ENCODE measurements at regions not wholly inside any gene's neighbourhood (a gene's known extent, or its start where the extent isn't known, plus 50 kb on each side); places are given as distances from the start of the nearest gene placed in this dataset.
A peak's percentile ranks its signal among the peaks of the same experiment; 100 is the strongest.

DNA sequence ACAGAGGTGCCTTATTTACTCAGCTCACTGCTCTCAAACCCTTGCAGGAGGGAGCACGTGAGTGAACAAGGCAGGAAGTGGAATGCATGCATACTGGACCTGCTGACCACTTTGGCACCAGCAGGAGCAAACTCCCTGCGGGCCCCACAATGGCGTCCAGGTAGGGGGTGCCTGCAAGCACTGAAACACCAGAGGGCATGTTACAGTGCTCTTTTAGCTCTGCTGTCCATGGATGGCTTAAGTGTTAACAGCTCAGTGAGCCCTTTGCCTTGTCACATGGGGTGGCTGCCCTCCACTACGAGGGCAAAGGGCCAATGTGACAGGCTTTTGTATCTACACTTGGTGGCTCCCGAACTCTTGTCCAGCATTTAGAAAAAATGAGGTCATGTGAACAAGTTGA is 199.5 kb upstream of the UGT8 start (continued):
- TF ChIP-seq, protein P1, sequence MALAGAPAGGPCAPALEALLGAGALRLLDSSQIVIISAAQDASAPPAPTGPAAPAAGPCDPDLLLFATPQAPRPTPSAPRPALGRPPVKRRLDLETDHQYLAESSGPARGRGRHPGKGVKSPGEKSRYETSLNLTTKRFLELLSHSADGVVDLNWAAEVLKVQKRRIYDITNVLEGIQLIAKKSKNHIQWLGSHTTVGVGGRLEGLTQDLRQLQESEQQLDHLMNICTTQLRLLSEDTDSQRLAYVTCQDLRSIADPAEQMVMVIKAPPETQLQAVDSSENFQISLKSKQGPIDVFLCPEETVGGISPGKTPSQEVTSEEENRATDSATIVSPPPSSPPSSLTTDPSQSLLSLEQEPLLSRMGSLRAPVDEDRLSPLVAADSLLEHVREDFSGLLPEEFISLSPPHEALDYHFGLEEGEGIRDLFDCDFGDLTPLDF (CRISPR knock-in tag; IDR thresholded peaks at IDR 0.05): no peak
- TF ChIP-seq, protein P2, sequence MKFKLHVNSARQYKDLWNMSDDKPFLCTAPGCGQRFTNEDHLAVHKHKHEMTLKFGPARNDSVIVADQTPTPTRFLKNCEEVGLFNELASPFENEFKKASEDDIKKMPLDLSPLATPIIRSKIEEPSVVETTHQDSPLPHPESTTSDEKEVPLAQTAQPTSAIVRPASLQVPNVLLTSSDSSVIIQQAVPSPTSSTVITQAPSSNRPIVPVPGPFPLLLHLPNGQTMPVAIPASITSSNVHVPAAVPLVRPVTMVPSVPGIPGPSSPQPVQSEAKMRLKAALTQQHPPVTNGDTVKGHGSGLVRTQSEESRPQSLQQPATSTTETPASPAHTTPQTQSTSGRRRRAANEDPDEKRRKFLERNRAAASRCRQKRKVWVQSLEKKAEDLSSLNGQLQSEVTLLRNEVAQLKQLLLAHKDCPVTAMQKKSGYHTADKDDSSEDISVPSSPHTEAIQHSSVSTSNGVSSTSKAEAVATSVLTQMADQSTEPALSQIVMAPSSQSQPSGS (CRISPR knock-in tag; IDR thresholded peaks at IDR 0.05; ENCODE audit: borderline replicate concordance, low read depth): no peak
- 0 out of 2 replicates have a peak, but pooled peaks have one; percentile 55 for TF ChIP-seq ETV6 (CRISPR knock-in tag; IDR thresholded peaks at IDR 0.05)
- TF ChIP-seq FOXK1 (CRISPR knock-in tag; IDR thresholded peaks at IDR 0.05): no peak; the same call in 1 of the 2 replicates
- TF ChIP-seq, protein P3, sequence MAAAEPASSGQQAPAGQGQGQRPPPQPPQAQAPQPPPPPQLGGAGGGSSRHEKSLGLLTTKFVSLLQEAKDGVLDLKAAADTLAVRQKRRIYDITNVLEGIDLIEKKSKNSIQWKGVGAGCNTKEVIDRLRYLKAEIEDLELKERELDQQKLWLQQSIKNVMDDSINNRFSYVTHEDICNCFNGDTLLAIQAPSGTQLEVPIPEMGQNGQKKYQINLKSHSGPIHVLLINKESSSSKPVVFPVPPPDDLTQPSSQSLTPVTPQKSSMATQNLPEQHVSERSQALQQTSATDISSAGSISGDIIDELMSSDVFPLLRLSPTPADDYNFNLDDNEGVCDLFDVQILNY (CRISPR knock-in tag; IDR thresholded peaks at IDR 0.05): no peak
- TF ChIP-seq ESRRA (CRISPR knock-in tag; IDR thresholded peaks at IDR 0.05; ENCODE audit: borderline replicate concordance): no peak
- no peak for TF ChIP-seq NFATC4 (CRISPR knock-in tag; IDR thresholded peaks at IDR 0.05)
- no peak for TF ChIP-seq TEAD4 (CRISPR knock-in tag; IDR thresholded peaks at IDR 0.05)
- TF ChIP-seq TEAD1 (CRISPR knock-in tag; IDR thresholded peaks at IDR 0.05): peak; percentile 78; the same call in 1 of the 2 replicates
- TF ChIP-seq GRHL2 (CRISPR knock-in tag; IDR thresholded peaks at IDR 0.05; ENCODE audit: insufficient replicate concordance, severe bottlenecking): no peak
- 0 out of 2 replicates have a peak, but pooled peaks have one; percentile 35 for TF ChIP-seq NR3C1 (CRISPR knock-in tag; conservative IDR thresholded peaks at IDR 0.05; ENCODE audit: low read depth)
- TF ChIP-seq, protein P4, sequence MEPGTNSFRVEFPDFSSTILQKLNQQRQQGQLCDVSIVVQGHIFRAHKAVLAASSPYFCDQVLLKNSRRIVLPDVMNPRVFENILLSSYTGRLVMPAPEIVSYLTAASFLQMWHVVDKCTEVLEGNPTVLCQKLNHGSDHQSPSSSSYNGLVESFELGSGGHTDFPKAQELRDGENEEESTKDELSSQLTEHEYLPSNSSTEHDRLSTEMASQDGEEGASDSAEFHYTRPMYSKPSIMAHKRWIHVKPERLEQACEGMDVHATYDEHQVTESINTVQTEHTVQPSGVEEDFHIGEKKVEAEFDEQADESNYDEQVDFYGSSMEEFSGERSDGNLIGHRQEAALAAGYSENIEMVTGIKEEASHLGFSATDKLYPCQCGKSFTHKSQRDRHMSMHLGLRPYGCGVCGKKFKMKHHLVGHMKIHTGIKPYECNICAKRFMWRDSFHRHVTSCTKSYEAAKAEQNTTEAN (CRISPR knock-in tag; IDR thresholded peaks at IDR 0.05): no peak
- no peak for TF ChIP-seq EMX1 (CRISPR knock-in tag; IDR thresholded peaks at IDR 0.05)
- TF ChIP-seq SP1 (CRISPR knock-in tag; conservative IDR thresholded peaks at IDR 0.05): no peak
- 0 out of 2 replicates have a peak, but pooled peaks have one; percentile 48 for TF ChIP-seq TP53 (CRISPR knock-in tag; IDR thresholded peaks at IDR 0.05)
- TF ChIP-seq, protein P5, sequence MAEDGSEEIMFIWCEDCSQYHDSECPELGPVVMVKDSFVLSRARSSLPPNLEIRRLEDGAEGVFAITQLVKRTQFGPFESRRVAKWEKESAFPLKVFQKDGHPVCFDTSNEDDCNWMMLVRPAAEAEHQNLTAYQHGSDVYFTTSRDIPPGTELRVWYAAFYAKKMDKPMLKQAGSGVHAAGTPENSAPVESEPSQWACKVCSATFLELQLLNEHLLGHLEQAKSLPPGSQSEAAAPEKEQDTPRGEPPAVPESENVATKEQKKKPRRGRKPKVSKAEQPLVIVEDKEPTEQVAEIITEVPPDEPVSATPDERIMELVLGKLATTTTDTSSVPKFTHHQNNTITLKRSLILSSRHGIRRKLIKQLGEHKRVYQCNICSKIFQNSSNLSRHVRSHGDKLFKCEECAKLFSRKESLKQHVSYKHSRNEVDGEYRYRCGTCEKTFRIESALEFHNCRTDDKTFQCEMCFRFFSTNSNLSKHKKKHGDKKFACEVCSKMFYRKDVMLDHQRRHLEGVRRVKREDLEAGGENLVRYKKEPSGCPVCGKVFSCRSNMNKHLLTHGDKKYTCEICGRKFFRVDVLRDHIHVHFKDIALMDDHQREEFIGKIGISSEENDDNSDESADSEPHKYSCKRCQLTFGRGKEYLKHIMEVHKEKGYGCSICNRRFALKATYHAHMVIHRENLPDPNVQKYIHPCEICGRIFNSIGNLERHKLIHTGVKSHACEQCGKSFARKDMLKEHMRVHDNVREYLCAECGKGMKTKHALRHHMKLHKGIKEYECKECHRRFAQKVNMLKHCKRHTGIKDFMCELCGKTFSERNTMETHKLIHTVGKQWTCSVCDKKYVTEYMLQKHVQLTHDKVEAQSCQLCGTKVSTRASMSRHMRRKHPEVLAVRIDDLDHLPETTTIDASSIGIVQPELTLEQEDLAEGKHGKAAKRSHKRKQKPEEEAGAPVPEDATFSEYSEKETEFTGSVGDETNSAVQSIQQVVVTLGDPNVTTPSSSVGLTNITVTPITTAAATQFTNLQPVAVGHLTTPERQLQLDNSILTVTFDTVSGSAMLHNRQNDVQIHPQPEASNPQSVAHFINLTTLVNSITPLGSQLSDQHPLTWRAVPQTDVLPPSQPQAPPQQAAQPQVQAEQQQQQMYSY (CRISPR knock-in tag; IDR thresholded peaks at IDR 0.05): no peak
- TF ChIP-seq, protein P6, sequence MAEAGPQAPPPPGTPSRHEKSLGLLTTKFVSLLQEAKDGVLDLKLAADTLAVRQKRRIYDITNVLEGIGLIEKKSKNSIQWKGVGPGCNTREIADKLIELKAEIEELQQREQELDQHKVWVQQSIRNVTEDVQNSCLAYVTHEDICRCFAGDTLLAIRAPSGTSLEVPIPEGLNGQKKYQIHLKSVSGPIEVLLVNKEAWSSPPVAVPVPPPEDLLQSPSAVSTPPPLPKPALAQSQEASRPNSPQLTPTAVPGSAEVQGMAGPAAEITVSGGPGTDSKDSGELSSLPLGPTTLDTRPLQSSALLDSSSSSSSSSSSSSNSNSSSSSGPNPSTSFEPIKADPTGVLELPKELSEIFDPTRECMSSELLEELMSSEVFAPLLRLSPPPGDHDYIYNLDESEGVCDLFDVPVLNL (CRISPR knock-in tag; IDR thresholded peaks at IDR 0.05; ENCODE audit: borderline replicate concordance, low read depth): no peak
- TF ChIP-seq, protein P7, sequence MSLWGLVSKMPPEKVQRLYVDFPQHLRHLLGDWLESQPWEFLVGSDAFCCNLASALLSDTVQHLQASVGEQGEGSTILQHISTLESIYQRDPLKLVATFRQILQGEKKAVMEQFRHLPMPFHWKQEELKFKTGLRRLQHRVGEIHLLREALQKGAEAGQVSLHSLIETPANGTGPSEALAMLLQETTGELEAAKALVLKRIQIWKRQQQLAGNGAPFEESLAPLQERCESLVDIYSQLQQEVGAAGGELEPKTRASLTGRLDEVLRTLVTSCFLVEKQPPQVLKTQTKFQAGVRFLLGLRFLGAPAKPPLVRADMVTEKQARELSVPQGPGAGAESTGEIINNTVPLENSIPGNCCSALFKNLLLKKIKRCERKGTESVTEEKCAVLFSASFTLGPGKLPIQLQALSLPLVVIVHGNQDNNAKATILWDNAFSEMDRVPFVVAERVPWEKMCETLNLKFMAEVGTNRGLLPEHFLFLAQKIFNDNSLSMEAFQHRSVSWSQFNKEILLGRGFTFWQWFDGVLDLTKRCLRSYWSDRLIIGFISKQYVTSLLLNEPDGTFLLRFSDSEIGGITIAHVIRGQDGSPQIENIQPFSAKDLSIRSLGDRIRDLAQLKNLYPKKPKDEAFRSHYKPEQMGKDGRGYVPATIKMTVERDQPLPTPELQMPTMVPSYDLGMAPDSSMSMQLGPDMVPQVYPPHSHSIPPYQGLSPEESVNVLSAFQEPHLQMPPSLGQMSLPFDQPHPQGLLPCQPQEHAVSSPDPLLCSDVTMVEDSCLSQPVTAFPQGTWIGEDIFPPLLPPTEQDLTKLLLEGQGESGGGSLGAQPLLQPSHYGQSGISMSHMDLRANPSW (CRISPR knock-in tag; conservative IDR thresholded peaks at IDR 0.05; ENCODE audit: low read depth): 0 out of 2 replicates have a peak, but pooled peaks have one; percentile 79
- TF ChIP-seq JAZF1 (CRISPR knock-in tag; IDR thresholded peaks at IDR 0.05): no peak
- no peak for TF ChIP-seq JUN (CRISPR knock-in tag; IDR thresholded peaks at IDR 0.05)
- TF ChIP-seq, protein P8, sequence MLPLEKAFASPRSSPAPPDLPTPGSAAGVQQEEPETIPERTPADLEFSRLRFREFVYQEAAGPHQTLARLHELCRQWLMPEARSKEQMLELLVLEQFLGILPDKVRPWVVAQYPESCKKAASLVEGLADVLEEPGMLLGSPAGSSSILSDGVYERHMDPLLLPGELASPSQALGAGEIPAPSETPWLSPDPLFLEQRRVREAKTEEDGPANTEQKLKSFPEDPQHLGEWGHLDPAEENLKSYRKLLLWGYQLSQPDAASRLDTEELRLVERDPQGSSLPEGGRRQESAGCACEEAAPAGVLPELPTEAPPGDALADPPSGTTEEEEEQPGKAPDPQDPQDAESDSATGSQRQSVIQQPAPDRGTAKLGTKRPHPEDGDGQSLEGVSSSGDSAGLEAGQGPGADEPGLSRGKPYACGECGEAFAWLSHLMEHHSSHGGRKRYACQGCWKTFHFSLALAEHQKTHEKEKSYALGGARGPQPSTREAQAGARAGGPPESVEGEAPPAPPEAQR (CRISPR knock-in tag; IDR thresholded peaks at IDR 0.05): no peak
- TF ChIP-seq, protein P9, sequence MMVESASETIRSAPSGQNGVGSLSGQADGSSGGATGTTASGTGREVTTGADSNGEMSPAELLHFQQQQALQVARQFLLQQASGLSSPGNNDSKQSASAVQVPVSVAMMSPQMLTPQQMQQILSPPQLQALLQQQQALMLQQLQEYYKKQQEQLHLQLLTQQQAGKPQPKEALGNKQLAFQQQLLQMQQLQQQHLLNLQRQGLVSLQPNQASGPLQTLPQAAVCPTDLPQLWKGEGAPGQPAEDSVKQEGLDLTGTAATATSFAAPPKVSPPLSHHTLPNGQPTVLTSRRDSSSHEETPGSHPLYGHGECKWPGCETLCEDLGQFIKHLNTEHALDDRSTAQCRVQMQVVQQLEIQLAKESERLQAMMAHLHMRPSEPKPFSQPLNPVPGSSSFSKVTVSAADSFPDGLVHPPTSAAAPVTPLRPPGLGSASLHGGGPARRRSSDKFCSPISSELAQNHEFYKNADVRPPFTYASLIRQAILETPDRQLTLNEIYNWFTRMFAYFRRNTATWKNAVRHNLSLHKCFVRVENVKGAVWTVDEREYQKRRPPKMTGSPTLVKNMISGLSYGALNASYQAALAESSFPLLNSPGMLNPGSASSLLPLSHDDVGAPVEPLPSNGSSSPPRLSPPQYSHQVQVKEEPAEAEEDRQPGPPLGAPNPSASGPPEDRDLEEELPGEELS (CRISPR knock-in tag; IDR thresholded peaks at IDR 0.05): no peak
- TF ChIP-seq ZNF423 (CRISPR knock-in tag; IDR thresholded peaks at IDR 0.05): peak; percentile 89
- no peak for TF ChIP-seq ATF1 (CRISPR knock-in tag; IDR thresholded peaks at IDR 0.05)

Data from WTC11 (cell line).